ENCODE measurements at regions not wholly inside any gene's neighbourhood (a gene's known extent, or its start where the extent isn't known, plus 50 kb on each side); places are given as distances from the start of the nearest gene placed in this dataset.
"Not testable (repeated sequence)": the region's sequence is repeated elsewhere in the genome, so short reads cannot be mapped to it uniquely, and the experiment has no call there.

DNA sequence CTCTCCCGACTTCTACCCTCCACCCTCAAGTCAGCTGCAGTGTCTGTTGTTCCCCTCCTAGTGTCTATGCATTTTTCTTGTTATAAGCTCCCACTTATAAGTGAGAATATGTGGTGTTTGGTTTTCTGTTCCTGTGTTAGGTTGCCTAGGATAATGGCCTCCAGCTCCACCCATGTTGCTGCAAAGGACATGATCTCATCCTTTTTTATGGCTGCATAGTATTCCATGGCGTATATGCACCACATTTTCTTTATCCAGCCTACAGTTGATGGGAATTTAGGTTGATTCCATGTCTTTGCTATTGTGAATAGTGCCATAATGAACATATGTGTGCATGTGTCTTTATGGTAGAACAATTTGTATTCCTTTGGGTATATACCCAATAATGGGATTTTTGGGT is 80.7 kb downstream of the SPTSSA start:
- not testable (repeated sequence) for DNase-seq (ENCODE audit: low read depth in 3 of 3)

DNA sequence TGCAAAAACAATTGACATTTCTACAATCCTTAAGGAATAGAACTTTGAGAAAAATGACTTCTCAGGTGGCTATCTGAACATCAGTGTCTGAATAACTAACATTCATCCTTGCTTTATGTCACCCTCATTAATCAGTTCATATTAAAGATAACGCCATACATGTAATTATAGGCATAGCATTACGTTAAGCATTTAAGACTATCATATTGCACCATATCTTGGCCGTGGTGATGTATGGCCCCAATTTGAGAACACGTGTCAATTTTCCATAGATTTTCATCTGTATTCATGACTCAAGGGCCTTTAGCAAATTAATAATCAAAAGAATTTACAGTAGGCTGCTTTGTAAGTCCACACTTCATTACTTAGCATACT is 81.6 kb downstream of the SPTSSA start:
- DNase-seq (ENCODE audit: low read depth in 3 of 3) = no peak

DNA sequence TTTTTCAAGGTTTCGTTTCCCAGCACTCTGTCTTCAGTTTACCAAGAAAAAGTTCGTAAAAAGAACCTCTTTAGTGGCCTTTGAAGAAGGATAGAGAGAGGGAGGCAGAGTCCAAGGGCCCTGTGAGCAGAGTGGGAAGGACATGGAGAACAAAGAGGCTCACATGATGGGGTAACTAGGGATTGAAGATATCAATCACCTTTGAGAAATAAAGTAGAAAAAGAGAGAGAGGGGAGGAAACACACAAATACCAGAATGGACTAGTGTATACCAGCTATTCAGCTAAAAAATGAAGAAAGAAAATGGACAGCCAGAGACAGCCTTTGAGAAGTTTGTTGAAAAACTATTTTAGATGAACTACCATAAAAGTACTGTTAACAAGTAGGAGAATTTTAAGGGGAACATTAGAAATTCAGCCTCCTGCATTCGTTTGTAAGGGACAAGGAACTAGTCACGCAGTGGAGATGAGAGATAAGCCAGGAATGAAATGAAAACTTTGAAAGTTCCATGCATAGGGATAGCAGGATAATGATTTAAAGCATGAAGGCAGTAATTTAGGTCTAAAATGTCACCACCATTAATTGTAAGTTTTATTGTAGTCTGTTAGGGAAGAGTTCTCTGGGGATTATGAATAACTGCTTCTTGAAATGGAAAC is 82.1 kb downstream of the SPTSSA start:
- no peak for DNase-seq (ENCODE audit: low read depth in 3 of 3)

DNA sequence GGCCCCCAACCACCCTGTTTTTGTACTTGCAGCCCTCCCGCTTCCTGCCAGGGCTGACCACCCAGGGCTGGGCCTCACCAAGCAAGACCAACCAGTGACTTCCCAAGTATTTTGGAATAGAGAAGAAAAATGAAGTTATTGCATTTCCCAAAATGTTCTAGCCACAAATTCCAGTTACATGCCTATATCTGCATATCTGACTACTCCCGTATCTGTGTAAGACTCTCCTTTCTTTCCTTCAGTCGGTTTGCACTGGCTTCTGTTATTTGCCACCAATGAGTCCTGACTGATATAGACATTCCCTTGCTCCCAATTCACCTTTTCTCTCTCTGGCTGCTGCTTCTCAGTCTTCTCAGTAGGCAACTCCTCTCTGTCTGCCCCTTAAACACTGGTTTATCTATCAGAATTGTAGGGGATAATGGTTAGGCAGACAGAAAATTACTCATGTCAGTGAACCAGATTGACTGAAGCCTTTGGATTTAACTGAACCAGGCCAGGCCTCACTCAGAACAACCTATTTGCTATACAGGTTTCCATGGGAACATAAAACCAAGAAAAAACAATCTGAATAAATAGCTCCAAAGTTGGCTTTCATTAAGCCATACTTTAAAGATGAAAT is 85.3 kb downstream of the SPTSSA start:
- no peak for DNase-seq (ENCODE audit: low read depth in 3 of 3)

- no peak for DNase-seq (ENCODE audit: low read depth in 3 of 3)
Measured at GRCh38 chr14:34374998-34375740, 86.9 kb downstream of the SPTSSA start.

DNA sequence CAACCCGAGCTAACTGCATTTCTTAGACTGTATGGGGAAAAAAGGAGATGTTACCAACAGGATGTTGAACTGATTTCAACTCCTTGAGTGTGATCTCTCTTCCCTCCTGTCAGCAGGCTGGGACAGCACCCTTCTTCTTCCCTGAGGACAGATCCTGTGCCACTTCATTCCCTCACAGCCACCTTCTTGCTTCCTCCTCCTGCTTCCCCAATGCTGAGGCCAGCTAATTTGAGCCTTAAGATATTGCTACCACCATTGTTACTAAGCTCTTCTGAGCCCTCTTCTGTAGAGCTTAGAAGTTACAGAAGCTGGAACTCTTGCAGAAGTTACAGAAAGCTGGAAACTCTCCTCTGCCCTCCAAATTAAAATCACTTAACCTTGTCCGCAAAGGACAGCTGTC is 88.8 kb downstream of the SPTSSA start:
- DNase-seq (ENCODE audit: low read depth in 3 of 3) = no peak

DNA sequence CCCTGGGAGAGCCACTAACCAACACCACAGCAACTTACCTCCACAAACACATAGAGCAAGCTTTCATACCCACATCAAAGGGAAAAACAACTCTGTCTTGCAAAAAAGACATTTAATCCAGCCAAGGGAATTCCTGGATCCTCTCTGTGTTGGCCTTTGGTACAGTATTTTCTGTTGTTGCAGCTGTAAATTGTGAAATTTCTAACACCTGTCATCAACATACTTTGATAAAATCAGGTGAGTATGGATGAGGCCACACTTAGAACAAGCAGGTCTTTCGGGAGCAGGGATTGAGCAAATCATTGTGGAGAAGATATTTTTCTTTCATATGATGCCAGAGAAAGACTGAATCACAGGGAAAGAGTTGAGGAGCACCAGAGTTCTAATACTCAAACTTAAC is 89.3 kb downstream of the SPTSSA start:
- no peak for DNase-seq (ENCODE audit: low read depth in 3 of 3)

DNA sequence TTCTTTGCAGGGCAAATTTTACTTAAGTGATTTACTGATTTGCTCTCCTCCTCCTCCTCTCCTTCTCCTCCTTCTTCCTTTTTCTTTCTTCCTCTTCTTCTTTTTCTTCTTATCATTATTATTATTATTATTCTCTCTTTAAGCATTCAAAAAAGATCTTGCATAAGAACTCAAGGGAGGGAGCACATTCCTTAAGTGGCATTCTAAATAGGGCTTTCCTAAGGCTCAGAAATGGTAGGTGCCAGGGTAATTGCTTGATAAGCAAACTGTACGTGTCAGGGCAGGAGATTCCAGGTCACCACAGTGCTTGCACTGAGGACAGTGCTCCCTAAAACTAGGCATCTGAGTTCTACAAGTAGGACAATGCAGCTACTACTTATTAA is 92.4 kb downstream of the SPTSSA start:
- no peak for DNase-seq (ENCODE audit: low read depth in 3 of 3)

GRCh38 chr14:34368971-34369647 is 92.9 kb downstream of the SPTSSA start:
- DNase-seq (ENCODE audit: low read depth in 3 of 3) = no peak

DNA sequence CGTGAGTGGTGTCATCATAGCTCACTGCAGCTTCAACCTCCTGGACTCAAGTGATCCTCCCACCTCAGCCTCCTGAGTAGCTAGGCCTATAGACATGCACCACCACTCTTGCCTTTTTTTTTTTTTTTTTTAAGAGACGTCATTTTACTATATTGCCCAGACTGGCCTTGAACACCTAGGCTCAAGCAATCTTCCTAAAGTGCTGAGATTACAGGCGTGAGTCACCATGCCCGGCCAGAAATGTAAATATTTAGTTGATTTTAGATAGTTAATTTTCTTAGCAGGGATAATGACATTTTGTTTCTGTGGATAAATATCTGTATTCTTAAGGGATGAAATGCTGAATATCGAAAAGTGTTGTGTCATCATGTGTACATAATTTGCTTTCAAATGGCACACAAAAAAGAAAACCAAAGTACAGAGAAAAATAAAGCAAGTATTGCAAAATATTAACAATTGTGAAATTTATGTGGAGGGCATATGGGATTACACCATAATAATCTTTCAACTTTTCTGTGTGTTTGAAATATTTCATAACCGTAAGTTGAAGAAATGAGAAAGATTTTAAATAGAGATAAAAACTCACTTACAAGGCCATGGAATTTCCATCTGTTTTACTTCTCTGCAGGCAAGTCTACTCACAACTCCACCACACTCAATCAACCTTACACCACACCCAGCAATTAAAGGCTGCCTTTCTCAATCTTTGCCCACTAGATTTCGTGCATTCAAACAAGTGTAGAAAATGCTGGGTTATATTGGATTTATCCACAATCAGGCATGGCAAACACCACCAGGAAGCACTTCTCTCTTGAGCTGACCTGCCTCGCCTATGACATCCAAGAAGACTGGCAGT is 93.7 kb downstream of the SPTSSA start:
- no peak for DNase-seq (ENCODE audit: low read depth in 3 of 3)

DNA sequence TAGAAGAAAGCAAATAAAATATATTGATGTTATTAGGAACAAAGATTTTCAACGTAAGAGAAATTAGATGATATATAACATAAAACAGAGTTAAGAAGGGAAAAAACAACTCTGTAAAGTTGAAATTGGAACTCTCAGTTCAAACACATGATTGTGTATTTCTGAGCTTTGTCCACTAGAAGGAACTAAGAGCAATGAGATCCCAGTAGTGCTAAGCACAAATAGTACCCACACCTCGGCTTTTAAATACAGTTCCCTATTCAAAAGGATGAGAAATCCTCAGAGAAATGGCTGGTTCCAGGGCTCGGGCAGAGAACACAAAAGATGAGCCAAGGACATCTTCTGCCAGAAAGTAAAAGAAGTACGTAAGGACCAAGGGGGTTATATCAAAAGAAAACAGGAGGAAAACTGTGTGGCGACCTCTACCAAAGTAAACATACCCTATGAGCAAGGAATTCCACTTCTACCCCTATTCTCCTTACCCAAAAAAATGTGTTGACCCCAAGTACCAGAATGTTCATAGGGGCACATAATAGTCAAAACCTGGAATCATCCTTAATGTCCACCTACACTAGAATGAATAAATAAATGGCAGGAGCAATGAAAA is 96.6 kb downstream of the SPTSSA start:
- DNase-seq (ENCODE audit: low read depth in 3 of 3) = no peak

GRCh38 chr14:34364201-34364600 is 97.8 kb downstream of the SPTSSA start:
- DNase-seq (ENCODE audit: low read depth in 3 of 3) = no peak

GRCh38 chr14:34363733-34364134 is 98.3 kb downstream of the SPTSSA start:
- no peak for DNase-seq (ENCODE audit: low read depth in 3 of 3)

DNA sequence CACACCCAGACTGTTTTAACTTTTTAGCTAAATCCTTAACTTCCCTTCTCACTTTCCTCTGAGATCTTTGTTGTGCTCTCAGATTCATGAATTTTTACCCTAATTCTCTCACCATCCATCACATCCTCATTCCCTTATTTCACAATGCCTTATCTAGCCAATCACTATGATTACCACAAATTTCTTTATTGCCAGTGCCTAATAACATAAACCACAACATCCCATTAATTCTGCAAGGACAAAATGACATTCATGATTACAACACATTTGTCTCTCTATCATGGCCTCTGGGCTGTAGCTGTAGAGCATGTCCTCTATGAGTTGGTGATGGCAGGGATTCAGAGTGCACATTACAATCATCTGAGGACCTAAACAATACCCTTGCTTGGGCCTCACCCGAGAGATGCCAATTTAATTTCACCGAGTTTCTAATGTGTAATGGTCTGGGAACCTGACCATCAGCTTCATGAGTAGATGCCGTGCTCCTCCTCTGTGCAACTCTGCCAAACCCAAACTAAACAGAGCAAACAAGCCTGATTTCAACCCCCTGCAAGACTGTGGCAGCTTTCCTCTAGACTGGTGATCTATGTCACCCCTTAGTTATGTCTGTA is 99.3 kb downstream of the SPTSSA start:
- no peak for DNase-seq (ENCODE audit: low read depth in 3 of 3)

- DNase-seq (ENCODE audit: low read depth in 3 of 3) = no peak
Measured at GRCh38 chr14:34361504-34362011, 100.5 kb downstream of the SPTSSA start.

- DNase-seq (ENCODE audit: low read depth in 3 of 3) = no peak
Measured at GRCh38 chr14:34359420-34360117, 102.5 kb downstream of the SPTSSA start.

GRCh38 chr14:34356264-34356654 is 105.8 kb downstream of the SPTSSA start:
- no peak for DNase-seq (ENCODE audit: low read depth in 3 of 3)

- no peak for DNase-seq (ENCODE audit: low read depth in 3 of 3)
Measured at GRCh38 chr14:34355584-34356263, 106.3 kb downstream of the SPTSSA start.

- no peak for DNase-seq (ENCODE audit: low read depth in 3 of 3)
Measured at GRCh38 chr14:34354556-34354955, 107.5 kb downstream of the SPTSSA start.

All from stimulated activated CD4-positive, alpha-beta T cell treated with anti-CD3 and anti-CD28 coated beads, TNF-alpha, amount 100 ng/mL, for 24 hours (primary cell).